Liver (tissue), 8 donors: ENCODE measurements at regions not wholly inside any gene's neighbourhood (a gene's known extent, or its start where the extent isn't known, plus 50 kb on each side); places are given as distances from the start of the nearest gene placed in this dataset.

Source experiments
- DNase-seq: peaks from one replicate; pipeline ENCODE4 v3.0.0-alpha.2; 2017; ENCODE audit warnings: low spot score
- H3K27ac ChIP-seq, 2 donors: one replicate each; pipeline ENCODE4 v1.7.0; 2013; ENCODE audit warnings: inconsistent platforms in 2 of 2, low read length in 2 of 2, control low read depth in 1 of 2, low read depth in 1 of 2, mild to moderate bottlenecking in 1 of 2
- H3K27me3 ChIP-seq, 4 donors: one replicate each; pipeline versions ENCODE4 v1.6.1 to v1.7.0; 2013; ENCODE audit warnings: low read length in 3 of 4, inconsistent platforms in 1 of 4, mild to moderate bottlenecking in 1 of 4, moderate library complexity in 1 of 4; ENCODE audit not compliant: control insufficient read depth in 4 of 4, insufficient read depth in 4 of 4
- H3K36me3 ChIP-seq, 4 donors: one replicate each; pipeline versions ENCODE4 v1.6.1 to v1.7.0; 2013; ENCODE audit warnings: low read length in 3 of 4, mild to moderate bottlenecking in 3 of 4, low read depth in 1 of 4, moderate library complexity in 1 of 4; ENCODE audit not compliant: control insufficient read depth in 4 of 4, insufficient read depth in 3 of 4
- H3K4me1 ChIP-seq, 4 donors: one replicate each; pipeline versions ENCODE4 v1.6.1 to v1.7.0; 2013; ENCODE audit warnings: low read length in 3 of 4, mild to moderate bottlenecking in 3 of 4, moderate library complexity in 1 of 4; ENCODE audit not compliant: control insufficient read depth in 4 of 4, insufficient read depth in 4 of 4
- H3K4me3 ChIP-seq, 3 donors: one replicate each; pipeline versions ENCODE4 v1.6.1 to v1.7.0; 2013; ENCODE audit warnings: low read length in 3 of 3, control low read depth in 1 of 3, low read depth in 1 of 3, mild to moderate bottlenecking in 1 of 3
- H3K9ac ChIP-seq, 2 donors: one replicate each; pipeline ENCODE4 v1.7.0; 2013; ENCODE audit warnings: low read length in 2 of 2, mild to moderate bottlenecking in 2 of 2, moderate library complexity in 2 of 2, control low read depth in 1 of 2, low read depth in 1 of 2
- H3K9me3 ChIP-seq, 4 donors: one replicate each; pipeline versions ENCODE4 v1.6.1 to v1.7.0; 2013; ENCODE audit warnings: low read length in 3 of 4; ENCODE audit not compliant: control insufficient read depth in 4 of 4
- ATF3 ChIP-seq: IDR thresholded peaks from 2 replicates; pipeline ENCODE4 v1.6.1; 2016; ENCODE audit warnings: antibody characterized with exemption
- EGR1 ChIP-seq, 2 donors: IDR thresholded peaks; 2 replicates each; pipeline ENCODE4 v1.6.1; 2016 to 2018; ENCODE audit warnings: antibody characterized with exemption in 2 of 2, low read depth in 2 of 2
- FOXA1 ChIP-seq: IDR thresholded peaks from 2 replicates; pipeline ENCODE4 v1.6.1; 2016; ENCODE audit warnings: antibody characterized with exemption
- FOXA2 ChIP-seq: IDR thresholded peaks from 2 replicates; pipeline ENCODE4 v1.6.1; 2016; ENCODE audit warnings: antibody characterized with exemption
- GABPA ChIP-seq, 2 donors: IDR thresholded peaks in 1 of 2; conservative IDR thresholded peaks in 1 of 2; 2 replicates each; pipeline ENCODE4 v1.6.1; 2016; ENCODE audit warnings: antibody characterized with exemption in 2 of 2, mild to moderate bottlenecking in 1 of 2, moderate library complexity in 1 of 2
- HNF4A ChIP-seq, 2 donors: conservative IDR thresholded peaks; 2 replicates each; pipeline ENCODE4 v1.6.1; 2016; ENCODE audit warnings: antibody characterized with exemption in 2 of 2, mild to moderate bottlenecking in 2 of 2
- HNF4G ChIP-seq: IDR thresholded peaks from 2 replicates; pipeline ENCODE4 v1.6.1; 2016; ENCODE audit warnings: antibody characterized with exemption
- JUND ChIP-seq, 2 donors: IDR thresholded peaks; 2 replicates each; pipeline ENCODE4 v1.6.1; 2016; ENCODE audit warnings: antibody characterized with exemption in 2 of 2
- NR2F2 ChIP-seq: IDR thresholded peaks from 2 replicates; pipeline ENCODE4 v1.6.1; 2016; ENCODE audit warnings: antibody characterized with exemption
- RAD21 ChIP-seq, 2 donors: IDR thresholded peaks; 2 replicates each; pipeline ENCODE4 v1.6.1; 2016; ENCODE audit warnings: antibody characterized with exemption in 2 of 2, mild to moderate bottlenecking in 2 of 2
- RXRA ChIP-seq, 2 donors: IDR thresholded peaks; 2 replicates each; pipeline ENCODE4 v1.6.1; 2017 to 2018; ENCODE audit warnings: antibody characterized with exemption in 2 of 2, mild to moderate bottlenecking in 1 of 2
- SP1 ChIP-seq: IDR thresholded peaks from 2 replicates; pipeline ENCODE4 v1.6.1; 2018; ENCODE audit warnings: antibody characterized with exemption, mild to moderate bottlenecking
- TAF1 ChIP-seq: conservative IDR thresholded peaks from 2 replicates; pipeline ENCODE4 v1.6.1; 2016; ENCODE audit warnings: antibody characterized with exemption, mild to moderate bottlenecking
- YY1 ChIP-seq: IDR thresholded peaks from 2 replicates; pipeline ENCODE4 v1.6.1; 2016; ENCODE audit warnings: antibody characterized with exemption, mild to moderate bottlenecking
- ZBTB33 ChIP-seq: IDR thresholded peaks from 2 replicates; pipeline ENCODE4 v1.6.1; 2016; ENCODE audit warnings: antibody characterized with exemption
- WGBS: extraction: QIAGEN DNeasy Blood & Tissue Kit; methylation state at CpG from one replicate; pipeline ENCODE4 v1.1.7; 2013; 5-methylcytosine and 5-hydroxymethylcytosine counted together
- TF ChIP-seq, protein P1 (sequence below): fragments of 150-350 bp; IDR thresholded peaks from 2 replicates; pipeline ENCODE4 v1.5.1; 2017; ENCODE audit warnings: improper control_type of control experiment, low read depth, low read length; ENCODE audit not compliant: missing input control
- TF ChIP-seq, protein P2 (sequence below): IDR thresholded peaks from 2 replicates; pipeline ENCODE4 v1.6.1; 2016; ENCODE audit warnings: antibody characterized with exemption
- TF ChIP-seq, protein P3 (sequence below): IDR thresholded peaks from 2 replicates; pipeline ENCODE4 v1.6.1; 2016; ENCODE audit warnings: antibody characterized with exemption, mild to moderate bottlenecking
- donor health status: healthy.
- donor health status: healthy.
- donor health status: healthy.
- donor health status: healthy.
- donor health status: healthy.

DNA sequence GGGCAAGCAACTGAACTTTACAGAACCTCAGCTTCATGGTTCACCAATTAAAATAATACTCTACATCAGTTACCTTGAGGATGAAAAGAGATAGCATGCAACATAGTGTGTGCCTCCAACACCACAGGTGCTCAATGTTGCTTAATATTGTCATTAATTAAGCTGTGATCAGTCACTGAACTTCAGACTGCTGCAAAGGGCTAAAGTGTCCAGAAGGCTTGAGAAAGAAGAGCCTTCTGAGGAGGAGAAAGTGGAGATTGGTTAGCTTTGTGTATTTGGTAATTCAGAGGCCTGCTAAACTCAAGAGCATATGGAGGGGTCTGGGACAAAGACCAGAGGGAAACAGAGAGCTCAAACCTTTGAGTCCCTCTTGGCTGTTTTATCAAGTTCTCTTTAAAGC, 66.3 kb upstream of the SELENOP start:
- Histone ChIP-seq H3K27me3 (no peaks in the 10 kb centered on the region), H3K9ac (no peak overlapping the region), H3K4me1 (peaks cover 13 to 67% (median 54%) of the 10 kb centered on the region in 4 donors), H3K27ac (peak overlapping the region; percentile 85 to 87), H3K36me3 (no peaks in the 10 kb centered on the region), H3K9me3 (no peaks in the 10 kb centered on the region), H3K4me3 (no peak overlapping the region)
- DNase-seq: no peak
- TF ChIP-seq HNF4A (conservative IDR thresholded peaks at IDR 0.05) (peak in 1 of 2 donors; percentile 44), FOXA2 (no peak), JUND (IDR thresholded peaks at IDR 0.05) (no peak), TAF1 (no peak), ZBTB33 (no peak), RXRA (IDR thresholded peaks at IDR 0.05) (no peak), EGR1 (IDR thresholded peaks at IDR 0.05; ENCODE audit: low read depth in 2 of 2) (no peak)
- TF ChIP-seq, protein P1, sequence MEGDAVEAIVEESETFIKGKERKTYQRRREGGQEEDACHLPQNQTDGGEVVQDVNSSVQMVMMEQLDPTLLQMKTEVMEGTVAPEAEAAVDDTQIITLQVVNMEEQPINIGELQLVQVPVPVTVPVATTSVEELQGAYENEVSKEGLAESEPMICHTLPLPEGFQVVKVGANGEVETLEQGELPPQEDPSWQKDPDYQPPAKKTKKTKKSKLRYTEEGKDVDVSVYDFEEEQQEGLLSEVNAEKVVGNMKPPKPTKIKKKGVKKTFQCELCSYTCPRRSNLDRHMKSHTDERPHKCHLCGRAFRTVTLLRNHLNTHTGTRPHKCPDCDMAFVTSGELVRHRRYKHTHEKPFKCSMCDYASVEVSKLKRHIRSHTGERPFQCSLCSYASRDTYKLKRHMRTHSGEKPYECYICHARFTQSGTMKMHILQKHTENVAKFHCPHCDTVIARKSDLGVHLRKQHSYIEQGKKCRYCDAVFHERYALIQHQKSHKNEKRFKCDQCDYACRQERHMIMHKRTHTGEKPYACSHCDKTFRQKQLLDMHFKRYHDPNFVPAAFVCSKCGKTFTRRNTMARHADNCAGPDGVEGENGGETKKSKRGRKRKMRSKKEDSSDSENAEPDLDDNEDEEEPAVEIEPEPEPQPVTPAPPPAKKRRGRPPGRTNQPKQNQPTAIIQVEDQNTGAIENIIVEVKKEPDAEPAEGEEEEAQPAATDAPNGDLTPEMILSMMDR: no peak

GRCh38 chr5:42877431-42877830, 65.7 kb upstream of the SELENOP start:
- no peaks in the 10 kb centered on the region for H3K36me3 ChIP-seq
- H3K27me3 ChIP-seq: no peaks in the 10 kb centered on the region
- TF ChIP-seq, protein P2, sequence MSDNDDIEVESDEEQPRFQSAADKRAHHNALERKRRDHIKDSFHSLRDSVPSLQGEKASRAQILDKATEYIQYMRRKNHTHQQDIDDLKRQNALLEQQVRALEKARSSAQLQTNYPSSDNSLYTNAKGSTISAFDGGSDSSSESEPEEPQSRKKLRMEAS: no peak
- TF ChIP-seq NR2F2 (no peak), ATF3 (no peak), EGR1 (IDR thresholded peaks at IDR 0.05; ENCODE audit: low read depth in 2 of 2) (no peak), HNF4G (no peak), ZBTB33 (no peak), TAF1 (no peak), YY1 (no peak), RXRA (IDR thresholded peaks at IDR 0.05) (no peak), HNF4A (conservative IDR thresholded peaks at IDR 0.05) (no peak), RAD21 (IDR thresholded peaks at IDR 0.05) (no peak), SP1 (no peak), FOXA1 (no peak), GABPA (IDR thresholded peaks at IDR 0.05 in 1 of 2, conservative IDR thresholded peaks at IDR 0.05 in 1 of 2) (no peak)
- TF ChIP-seq, protein P1: no peak
- TF ChIP-seq, protein P3, sequence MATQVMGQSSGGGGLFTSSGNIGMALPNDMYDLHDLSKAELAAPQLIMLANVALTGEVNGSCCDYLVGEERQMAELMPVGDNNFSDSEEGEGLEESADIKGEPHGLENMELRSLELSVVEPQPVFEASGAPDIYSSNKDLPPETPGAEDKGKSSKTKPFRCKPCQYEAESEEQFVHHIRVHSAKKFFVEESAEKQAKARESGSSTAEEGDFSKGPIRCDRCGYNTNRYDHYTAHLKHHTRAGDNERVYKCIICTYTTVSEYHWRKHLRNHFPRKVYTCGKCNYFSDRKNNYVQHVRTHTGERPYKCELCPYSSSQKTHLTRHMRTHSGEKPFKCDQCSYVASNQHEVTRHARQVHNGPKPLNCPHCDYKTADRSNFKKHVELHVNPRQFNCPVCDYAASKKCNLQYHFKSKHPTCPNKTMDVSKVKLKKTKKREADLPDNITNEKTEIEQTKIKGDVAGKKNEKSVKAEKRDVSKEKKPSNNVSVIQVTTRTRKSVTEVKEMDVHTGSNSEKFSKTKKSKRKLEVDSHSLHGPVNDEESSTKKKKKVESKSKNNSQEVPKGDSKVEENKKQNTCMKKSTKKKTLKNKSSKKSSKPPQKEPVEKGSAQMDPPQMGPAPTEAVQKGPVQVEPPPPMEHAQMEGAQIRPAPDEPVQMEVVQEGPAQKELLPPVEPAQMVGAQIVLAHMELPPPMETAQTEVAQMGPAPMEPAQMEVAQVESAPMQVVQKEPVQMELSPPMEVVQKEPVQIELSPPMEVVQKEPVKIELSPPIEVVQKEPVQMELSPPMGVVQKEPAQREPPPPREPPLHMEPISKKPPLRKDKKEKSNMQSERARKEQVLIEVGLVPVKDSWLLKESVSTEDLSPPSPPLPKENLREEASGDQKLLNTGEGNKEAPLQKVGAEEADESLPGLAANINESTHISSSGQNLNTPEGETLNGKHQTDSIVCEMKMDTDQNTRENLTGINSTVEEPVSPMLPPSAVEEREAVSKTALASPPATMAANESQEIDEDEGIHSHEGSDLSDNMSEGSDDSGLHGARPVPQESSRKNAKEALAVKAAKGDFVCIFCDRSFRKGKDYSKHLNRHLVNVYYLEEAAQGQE: no peak
- peak overlapping the region; percentile 85 to 87 for H3K27ac ChIP-seq
- H3K9me3 ChIP-seq: no peaks in the 10 kb centered on the region
- 57% methylated on average over 2 of the region's 2 CpGs for WGBS
- peaks cover 13 to 71% (median 57%) of the 10 kb centered on the region in 4 donors for H3K4me1 ChIP-seq
- H3K4me3 ChIP-seq: no peak overlapping the region
- H3K9ac ChIP-seq: no peak overlapping the region
- no peak for DNase-seq
